ENCODE measurements at regions not wholly inside any gene's neighbourhood (a gene's known extent, or its start where the extent isn't known, plus 50 kb on each side); places are given as distances from the start of the nearest gene placed in this dataset.

GRCh38 chr11:110786226-110786902 lies 74.1 kb upstream of the ARHGAP20 start:
- no peak overlapping the region for H3K4me3 ChIP-seq
- no peak overlapping the region for H3K27ac ChIP-seq
- no peaks in the 10 kb centered on the region for H3K36me3 ChIP-seq (ENCODE audit: insufficient read depth, low read length)
- no peak overlapping the region for H3K9ac ChIP-seq (ENCODE audit: insufficient read length)
- TF ChIP-seq EZH2 (IDR thresholded peaks at IDR 0.05) = no peak
- no peak for TF ChIP-seq POLR2AphosphoS5 (IDR thresholded peaks at IDR 0.05; ENCODE audit: borderline replicate concordance, low read depth, low read length)
- TF ChIP-seq FOXP2 (optimal IDR thresholded peaks at IDR 0.05; ENCODE audit: control extremely low read depth, extremely low read length, insufficient read depth) = no peak
- no peaks in the 10 kb centered on the region for H3K9me3 ChIP-seq (ENCODE audit: low read depth, low read length)
- DNase-seq (ENCODE audit: low read depth, low spot score) = no peak

- no peaks in the 10 kb centered on the region for H3K36me3 ChIP-seq (ENCODE audit: insufficient read depth, low read length)
These were observed 73.2 kb upstream of the ARHGAP20 start for GRCh38 chr11:110785398-110785797.

GRCh38 chr11:110782616-110783015 lies 70.4 kb upstream of the ARHGAP20 start:
- H3K4me3 ChIP-seq = no peak overlapping the region
- no peaks in the 10 kb centered on the region for H3K9me3 ChIP-seq (ENCODE audit: low read depth, low read length)
- TF ChIP-seq FOXP2 (optimal IDR thresholded peaks at IDR 0.05; ENCODE audit: control extremely low read depth, extremely low read length, insufficient read depth) (no peak), EZH2 (IDR thresholded peaks at IDR 0.05) (no peak), POLR2AphosphoS5 (IDR thresholded peaks at IDR 0.05; ENCODE audit: borderline replicate concordance, low read depth, low read length) (no peak)
- H3K9ac ChIP-seq (ENCODE audit: insufficient read length) = no peak overlapping the region
- H3K36me3 ChIP-seq (ENCODE audit: insufficient read depth, low read length) = no peaks in the 10 kb centered on the region
- no peak overlapping the region for H3K27ac ChIP-seq
- DNase-seq (ENCODE audit: low read depth, low spot score) = no peak

More at GRCh38 chr11:110785398-110785797, 73.2 kb upstream of the ARHGAP20 start:
- Histone ChIP-seq H3K9me3 (ENCODE audit: low read depth, low read length) (no peaks in the 10 kb centered on the region), H3K27ac (no peak overlapping the region), H3K9ac (ENCODE audit: insufficient read length) (no peak overlapping the region), H3K4me3 (no peak overlapping the region)
- no peak for DNase-seq (ENCODE audit: low read depth, low spot score)
- TF ChIP-seq FOXP2 (optimal IDR thresholded peaks at IDR 0.05; ENCODE audit: control extremely low read depth, extremely low read length, insufficient read depth) (no peak), EZH2 (IDR thresholded peaks at IDR 0.05) (no peak), POLR2AphosphoS5 (IDR thresholded peaks at IDR 0.05; ENCODE audit: borderline replicate concordance, low read depth, low read length) (no peak)

- Histone ChIP-seq H3K27ac (no peak overlapping the region), H3K4me3 (no peak overlapping the region), H3K9ac (ENCODE audit: insufficient read length) (no peak overlapping the region), H3K9me3 (ENCODE audit: low read depth, low read length) (no peaks in the 10 kb centered on the region), H3K36me3 (ENCODE audit: insufficient read depth, low read length) (no peaks in the 10 kb centered on the region)
- TF ChIP-seq POLR2AphosphoS5 (IDR thresholded peaks at IDR 0.05; ENCODE audit: borderline replicate concordance, low read depth, low read length) (no peak), FOXP2 (optimal IDR thresholded peaks at IDR 0.05; ENCODE audit: control extremely low read depth, extremely low read length, insufficient read depth) (no peak), EZH2 (IDR thresholded peaks at IDR 0.05) (no peak)
- no peak for DNase-seq (ENCODE audit: low read depth, low spot score)
These were observed 66.9 kb upstream of the ARHGAP20 start for GRCh38 chr11:110779108-110779507.

GRCh38 chr11:110778343-110778742 lies 66.1 kb upstream of the ARHGAP20 start:
- TF ChIP-seq POLR2AphosphoS5 (IDR thresholded peaks at IDR 0.05; ENCODE audit: borderline replicate concordance, low read depth, low read length) (no peak), EZH2 (IDR thresholded peaks at IDR 0.05) (no peak), FOXP2 (optimal IDR thresholded peaks at IDR 0.05; ENCODE audit: control extremely low read depth, extremely low read length, insufficient read depth) (no peak)
- Histone ChIP-seq H3K4me3 (no peak overlapping the region), H3K9me3 (ENCODE audit: low read depth, low read length) (no peaks in the 10 kb centered on the region), H3K9ac (ENCODE audit: insufficient read length) (no peak overlapping the region), H3K36me3 (ENCODE audit: insufficient read depth, low read length) (no peaks in the 10 kb centered on the region), H3K27ac (no peak overlapping the region)
- no peak for DNase-seq (ENCODE audit: low read depth, low spot score)

GRCh38 chr11:110777775-110778174 lies 65.5 kb upstream of the ARHGAP20 start:
- H3K9me3 ChIP-seq (ENCODE audit: low read depth, low read length) = no peaks in the 10 kb centered on the region
- H3K27ac ChIP-seq = no peak overlapping the region
- DNase-seq (ENCODE audit: low read depth, low spot score) = no peak
- no peak overlapping the region for H3K9ac ChIP-seq (ENCODE audit: insufficient read length)
- H3K36me3 ChIP-seq (ENCODE audit: insufficient read depth, low read length) = no peaks in the 10 kb centered on the region
- H3K4me3 ChIP-seq = no peak overlapping the region
- TF ChIP-seq EZH2 (IDR thresholded peaks at IDR 0.05) (no peak), POLR2AphosphoS5 (IDR thresholded peaks at IDR 0.05; ENCODE audit: borderline replicate concordance, low read depth, low read length) (no peak), FOXP2 (optimal IDR thresholded peaks at IDR 0.05; ENCODE audit: control extremely low read depth, extremely low read length, insufficient read depth) (no peak)

GRCh38 chr11:110776081-110776480 lies 63.8 kb upstream of the ARHGAP20 start:
- no peaks in the 10 kb centered on the region for H3K36me3 ChIP-seq (ENCODE audit: insufficient read depth, low read length)
- no peak overlapping the region for H3K9ac ChIP-seq (ENCODE audit: insufficient read length)
- H3K4me3 ChIP-seq = no peak overlapping the region
- no peak for DNase-seq (ENCODE audit: low read depth, low spot score)
- TF ChIP-seq FOXP2 (optimal IDR thresholded peaks at IDR 0.05; ENCODE audit: control extremely low read depth, extremely low read length, insufficient read depth) = no peak
- no peak for TF ChIP-seq POLR2AphosphoS5 (IDR thresholded peaks at IDR 0.05; ENCODE audit: borderline replicate concordance, low read depth, low read length)
- TF ChIP-seq EZH2 (IDR thresholded peaks at IDR 0.05) = no peak
- no peak overlapping the region for H3K27ac ChIP-seq
- no peaks in the 10 kb centered on the region for H3K9me3 ChIP-seq (ENCODE audit: low read depth, low read length)

GRCh38 chr11:110774138-110775014 lies 62.1 kb upstream of the ARHGAP20 start:
- no peak overlapping the region for H3K9ac ChIP-seq (ENCODE audit: insufficient read length)
- H3K4me3 ChIP-seq = no peak overlapping the region
- no peaks in the 10 kb centered on the region for H3K36me3 ChIP-seq (ENCODE audit: insufficient read depth, low read length)
- TF ChIP-seq EZH2 (IDR thresholded peaks at IDR 0.05) (no peak), FOXP2 (optimal IDR thresholded peaks at IDR 0.05; ENCODE audit: control extremely low read depth, extremely low read length, insufficient read depth) (no peak), POLR2AphosphoS5 (IDR thresholded peaks at IDR 0.05; ENCODE audit: borderline replicate concordance, low read depth, low read length) (no peak)
- H3K9me3 ChIP-seq (ENCODE audit: low read depth, low read length) = no peaks in the 10 kb centered on the region
- DNase-seq (ENCODE audit: low read depth, low spot score) = no peak
- no peak overlapping the region for H3K27ac ChIP-seq

All from SK-N-MC (cell line).